IPS DF 4.7 (cell line): ENCODE measurements at regions not wholly inside any gene's neighbourhood (a gene's known extent, or its start where the extent isn't known, plus 50 kb on each side); places are given as distances from the start of the nearest gene placed in this dataset.
A peak's percentile ranks its signal among the peaks of the same experiment; 100 is the strongest.

Experiments
- DNase-seq: peaks from one replicate; pipeline ENCODE4 v3.0.0-alpha.2; 2013; ENCODE audit warnings: low spot score; ENCODE audit errors: extremely low read depth

DNA sequence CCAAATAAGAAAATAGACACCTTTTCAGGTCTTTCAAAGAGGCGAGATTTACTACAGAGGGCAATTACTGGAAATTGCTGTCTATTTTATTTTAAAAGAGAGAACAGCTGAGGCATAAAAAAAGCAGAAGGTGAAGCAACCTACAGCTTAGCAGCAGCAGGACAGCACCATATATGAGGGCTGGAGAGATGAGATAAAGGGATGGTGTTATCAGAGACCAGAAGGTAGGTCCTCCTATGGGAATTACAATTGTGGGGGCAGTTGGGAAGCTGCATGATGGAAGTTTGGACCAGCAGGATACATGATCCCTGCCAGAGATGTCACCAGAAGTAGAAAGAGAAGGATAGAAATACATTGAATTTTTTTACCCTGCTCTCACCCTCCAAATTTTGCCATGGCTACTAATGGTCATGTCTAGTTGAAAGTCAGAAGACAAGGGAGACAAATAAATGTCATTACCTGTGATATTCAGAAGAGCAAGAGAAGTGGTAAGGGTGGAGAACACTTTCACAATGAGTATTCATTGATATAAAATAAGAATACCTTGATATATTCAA, 77.2 kb upstream of the CALCR start:
- no peak for DNase-seq

DNA sequence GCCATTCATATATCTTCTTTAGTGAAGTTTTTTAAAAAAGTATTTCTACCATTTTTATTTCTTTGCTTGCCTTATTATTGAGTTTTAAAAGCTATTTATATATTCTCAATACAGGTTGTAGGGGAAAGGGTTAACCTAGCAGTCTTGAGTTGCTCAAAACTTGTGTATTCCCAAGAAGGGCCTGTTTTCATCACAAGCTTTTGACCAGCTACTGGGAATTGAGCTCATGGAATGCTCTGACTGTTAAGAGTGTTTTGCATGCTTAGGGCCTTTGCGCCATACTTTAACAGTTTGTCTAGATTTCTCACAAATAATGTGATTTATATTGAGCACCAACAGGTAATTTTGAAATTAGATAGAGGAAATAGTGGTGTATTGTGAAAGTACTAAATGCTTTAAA, 72.0 kb upstream of the CALCR start:
- peak; percentile 28 for DNase-seq

DNA sequence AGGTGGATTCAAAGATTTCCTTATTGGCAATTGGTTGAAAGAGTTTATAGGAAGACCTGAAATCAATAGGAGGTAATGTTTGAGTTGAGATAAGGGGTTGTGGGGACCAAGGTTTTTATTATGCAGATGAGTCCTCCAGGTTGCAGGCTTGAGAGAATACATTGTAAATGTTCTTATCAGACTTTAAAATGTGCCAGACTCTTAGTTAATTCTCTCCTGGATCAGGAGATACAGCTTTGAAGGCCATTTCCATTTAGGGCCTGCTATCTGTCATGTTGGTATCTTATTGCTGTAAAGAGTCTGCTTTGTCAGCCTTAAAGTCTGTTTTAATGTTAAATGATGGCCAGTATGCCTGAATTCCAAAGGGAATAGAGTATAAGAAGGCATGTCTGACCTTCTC, 61.8 kb upstream of the CALCR start:
- no peak for DNase-seq

DNA sequence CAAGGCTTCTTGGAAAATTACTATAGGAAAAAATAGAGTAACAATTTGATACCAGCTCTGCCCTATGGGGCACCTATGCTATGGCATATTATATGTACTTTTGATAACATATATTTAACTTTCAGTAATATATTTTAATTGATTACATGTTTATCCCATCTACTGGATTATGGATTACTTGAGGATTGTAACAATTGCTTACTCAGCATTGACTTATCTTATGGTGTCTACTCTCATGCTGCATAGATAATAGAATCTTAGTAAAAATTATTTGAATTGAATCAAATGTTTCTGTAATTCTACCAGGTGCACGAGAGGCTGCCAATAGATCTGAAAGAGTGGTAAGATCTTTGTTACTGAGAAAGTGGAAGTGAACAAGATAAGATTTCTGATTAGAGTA, 57.8 kb upstream of the CALCR start:
- DNase-seq, result no peak

DNA sequence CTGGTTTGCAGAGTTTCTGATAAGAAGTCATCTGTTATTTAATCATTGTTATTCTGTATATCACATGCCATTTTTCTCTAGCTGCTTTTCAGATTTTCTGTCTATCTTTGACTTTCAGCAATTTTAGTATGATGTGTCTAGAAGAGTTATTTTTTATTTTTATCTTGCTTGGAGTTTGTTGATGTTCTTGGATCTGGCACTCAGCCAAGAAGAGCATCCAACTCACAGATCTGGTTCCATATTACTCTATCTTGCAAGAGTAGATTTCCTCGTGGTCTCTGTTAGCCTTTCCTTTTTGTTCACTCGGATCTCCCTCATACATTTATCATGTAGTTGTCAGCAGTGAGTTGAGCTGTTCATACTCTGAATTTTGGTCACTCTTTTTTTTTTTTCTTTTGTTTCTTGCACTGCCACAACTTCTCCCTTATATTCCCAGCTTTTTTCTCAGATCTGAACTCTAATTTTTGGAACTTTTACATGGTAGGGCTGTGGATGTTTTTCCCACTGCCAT, 54.8 kb upstream of the CALCR start:
- no peak for DNase-seq

DNA sequence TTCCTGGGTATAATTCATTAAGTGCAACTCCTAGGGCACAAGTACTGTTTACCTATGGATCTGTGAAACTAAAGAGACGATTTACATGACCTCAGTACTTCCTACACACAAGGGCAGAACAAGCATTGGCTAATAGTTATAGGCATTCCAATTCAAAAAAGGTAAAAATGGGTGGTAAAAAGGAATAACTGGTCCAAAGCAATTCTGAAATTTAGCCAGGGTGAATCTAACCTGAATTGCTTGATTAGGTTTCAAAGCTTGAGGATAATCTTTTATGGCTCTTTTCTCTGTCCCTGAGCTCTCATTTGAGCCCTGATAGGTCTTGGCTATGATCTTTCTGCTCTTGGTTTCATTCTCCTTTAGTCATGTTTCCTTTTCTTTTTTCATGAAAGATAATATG, 52.3 kb upstream of the CALCR start:
- DNase-seq, result no peak
